ENCODE measurements at regions not wholly inside any gene's neighbourhood (a gene's known extent, or its start where the extent isn't known, plus 50 kb on each side); places are given as distances from the start of the nearest gene placed in this dataset.

GRCh38 chr6:65852369-65852852 lies 145.4 kb upstream of the EYS start:
- DNase-seq (ENCODE audit: low read depth) = no peak

GRCh38 chr6:65830151-65830550 lies 123.1 kb upstream of the EYS start:
- DNase-seq (ENCODE audit: low read depth) = no peak

GRCh38 chr6:65819152-65819551 lies 112.1 kb upstream of the EYS start:
- DNase-seq (ENCODE audit: low read depth) = no peak

GRCh38 chr6:65818576-65818975 lies 111.5 kb upstream of the EYS start:
- no peak for DNase-seq (ENCODE audit: low read depth)

GRCh38 chr6:65816991-65817390 lies 110.0 kb upstream of the EYS start:
- no peak for DNase-seq (ENCODE audit: low read depth)

- DNase-seq (ENCODE audit: low read depth) = no peak
These were observed 107.0 kb upstream of the EYS start for GRCh38 chr6:65814071-65814470.

GRCh38 chr6:65803186-65803585 lies 96.2 kb upstream of the EYS start:
- no peak for DNase-seq (ENCODE audit: low read depth)

- DNase-seq (ENCODE audit: low read depth) = no peak
These were observed 92.4 kb upstream of the EYS start for GRCh38 chr6:65799389-65799788.

GRCh38 chr6:65798280-65799014 lies 91.4 kb upstream of the EYS start:
- DNase-seq (ENCODE audit: low read depth) = no peak

GRCh38 chr6:65790666-65791065 lies 83.6 kb upstream of the EYS start:
- no peak for DNase-seq (ENCODE audit: low read depth)

- DNase-seq (ENCODE audit: low read depth) = no peak
These were observed 80.8 kb upstream of the EYS start for GRCh38 chr6:65787787-65788186.

- DNase-seq (ENCODE audit: low read depth) = no peak
These were observed 79.8 kb upstream of the EYS start for GRCh38 chr6:65786815-65787214.

GRCh38 chr6:65780691-65781090 lies 73.7 kb upstream of the EYS start:
- no peak for DNase-seq (ENCODE audit: low read depth)

GRCh38 chr6:65776332-65776731 lies 69.3 kb upstream of the EYS start:
- DNase-seq (ENCODE audit: low read depth) = no peak

- no peak for DNase-seq (ENCODE audit: low read depth)
These were observed 64.9 kb upstream of the EYS start for GRCh38 chr6:65771946-65772345.

- no peak for DNase-seq (ENCODE audit: low read depth)
These were observed 54.9 kb upstream of the EYS start for GRCh38 chr6:65761890-65762289.

- no peak for DNase-seq (ENCODE audit: low read depth)
These were observed 53.3 kb upstream of the EYS start for GRCh38 chr6:65760285-65760684.

Data from forelimb muscle (tissue), 1 donor.